HEK293 (cell line): ENCODE measurements at regions not wholly inside any gene's neighbourhood (a gene's known extent, or its start where the extent isn't known, plus 50 kb on each side); places are given as distances from the start of the nearest gene placed in this dataset.
A peak's percentile ranks its signal among the peaks of the same experiment; 100 is the strongest.

Experiments used
- BCL6B ChIP-seq: fragments of 450-650 bp; formaldehyde crosslinking; IDR thresholded peaks from 2 replicates; pipeline ENCODE4 v1.5.1; 2017; ENCODE audit warnings: missing biosample characterization, missing genetic modification characterization
- FEZF1 ChIP-seq: fragments of 450-650 bp; formaldehyde crosslinking; IDR thresholded peaks from 2 replicates; pipeline ENCODE4 v1.5.1; 2016; ENCODE audit warnings: missing biosample characterization, missing genetic modification characterization
- GLIS1 ChIP-seq: fragments of 450-650 bp; formaldehyde crosslinking; IDR thresholded peaks from 2 replicates; pipeline ENCODE4 v1.5.1; 2016; ENCODE audit warnings: missing biosample characterization, missing genetic modification characterization
- KLF1 ChIP-seq: fragments of 450-650 bp; formaldehyde crosslinking; IDR thresholded peaks from 2 replicates; pipeline ENCODE4 v1.5.1; 2016; ENCODE audit warnings: missing biosample characterization, missing genetic modification characterization
- MZF1 ChIP-seq: fragments of 450-650 bp; formaldehyde crosslinking; IDR thresholded peaks from 2 replicates; pipeline ENCODE4 v1.5.1; 2017; ENCODE audit warnings: missing biosample characterization, missing genetic modification characterization, borderline replicate concordance
- OSR2 ChIP-seq: fragments of 450-650 bp; formaldehyde crosslinking; IDR thresholded peaks from 2 replicates; pipeline ENCODE4 v1.5.1; 2016; ENCODE audit warnings: missing biosample characterization, missing genetic modification characterization
- OVOL3 ChIP-seq: fragments of 450-650 bp; formaldehyde crosslinking; IDR thresholded peaks from 2 replicates; pipeline ENCODE4 v1.5.1; 2016; ENCODE audit warnings: missing biosample characterization, missing genetic modification characterization
- PRDM4 ChIP-seq: fragments of 450-650 bp; formaldehyde crosslinking; IDR thresholded peaks from 2 replicates; pipeline ENCODE4 v1.5.1; 2017; ENCODE audit warnings: missing biosample characterization, missing genetic modification characterization
- SP2 ChIP-seq: fragments of 450-650 bp; formaldehyde crosslinking; IDR thresholded peaks from 2 replicates; pipeline ENCODE4 v1.5.1; 2016; ENCODE audit warnings: missing biosample characterization, missing genetic modification characterization
- SP7 ChIP-seq: fragments of 450-650 bp; formaldehyde crosslinking; IDR thresholded peaks from 2 replicates; pipeline ENCODE4 v1.5.1; 2016; ENCODE audit warnings: missing biosample characterization, missing genetic modification characterization
- TCF7L2 ChIP-seq: IDR thresholded peaks from 2 replicates; pipeline ENCODE4 v1.6.1; 2011; ENCODE audit warnings: low read depth, mild to moderate bottlenecking, inconsistent platforms, low read length, moderate library complexity, borderline replicate concordance
- TRIM28 ChIP-seq: IDR thresholded peaks from 2 replicates; pipeline ENCODE4 v1.6.1; 2011; ENCODE audit warnings: low read length, control low read depth, borderline replicate concordance
- TSHZ1 ChIP-seq: fragments of 450-650 bp; formaldehyde crosslinking; IDR thresholded peaks from 2 replicates; pipeline ENCODE4 v1.5.1; 2016; ENCODE audit warnings: missing biosample characterization, missing genetic modification characterization, borderline replicate concordance
- WT1 ChIP-seq: fragments of 450-650 bp; formaldehyde crosslinking; IDR thresholded peaks from 2 replicates; pipeline ENCODE4 v1.5.1; 2016; ENCODE audit warnings: missing biosample characterization, missing genetic modification characterization
- ZBTB17 ChIP-seq: fragments of 450-650 bp; formaldehyde crosslinking; IDR thresholded peaks from 2 replicates; pipeline ENCODE4 v1.5.1; 2016; ENCODE audit warnings: missing biosample characterization, missing genetic modification characterization
- ZBTB20 ChIP-seq: fragments of 450-650 bp; formaldehyde crosslinking; IDR thresholded peaks from 2 replicates; pipeline ENCODE4 v1.5.1; 2016; ENCODE audit warnings: missing biosample characterization, missing genetic modification characterization
- ZBTB44 ChIP-seq: fragments of 450-650 bp; IDR thresholded peaks from 2 replicates; pipeline ENCODE4 v1.5.1; 2018; ENCODE audit warnings: missing biosample characterization, mild to moderate bottlenecking, missing genetic modification characterization
- ZBTB8A ChIP-seq: fragments of 450-650 bp; formaldehyde crosslinking; IDR thresholded peaks from 2 replicates; pipeline ENCODE4 v1.5.1; 2016; ENCODE audit warnings: missing biosample characterization, missing genetic modification characterization
- ZEB2 ChIP-seq: fragments of 450-650 bp; formaldehyde crosslinking; IDR thresholded peaks from 2 replicates; pipeline ENCODE4 v1.5.1; 2016; ENCODE audit warnings: missing biosample characterization, missing genetic modification characterization
- ZFHX2 ChIP-seq: fragments of 450-650 bp; formaldehyde crosslinking; conservative IDR thresholded peaks from 2 replicates; pipeline ENCODE4 v1.5.1; 2016; ENCODE audit warnings: missing biosample characterization, missing genetic modification characterization
- ZNF16 ChIP-seq: fragments of 450-650 bp; formaldehyde crosslinking; IDR thresholded peaks from 2 replicates; pipeline ENCODE4 v1.5.1; 2016; ENCODE audit warnings: low read depth, missing biosample characterization, missing genetic modification characterization
- ZNF2 ChIP-seq: fragments of 450-650 bp; formaldehyde crosslinking; IDR thresholded peaks from 2 replicates; pipeline ENCODE4 v1.5.1; 2016; ENCODE audit warnings: missing biosample characterization, missing genetic modification characterization
- ZNF366 ChIP-seq: fragments of 450-650 bp; formaldehyde crosslinking; conservative IDR thresholded peaks from 2 replicates; pipeline ENCODE4 v1.5.1; 2016; ENCODE audit warnings: missing biosample characterization, missing genetic modification characterization
- ZNF423 ChIP-seq: fragments of 450-650 bp; formaldehyde crosslinking; IDR thresholded peaks from 2 replicates; pipeline ENCODE4 v1.5.1; 2016; ENCODE audit warnings: missing biosample characterization, missing genetic modification characterization
- ZNF629 ChIP-seq: fragments of 450-650 bp; formaldehyde crosslinking; IDR thresholded peaks from 2 replicates; pipeline ENCODE4 v1.5.1; 2017; ENCODE audit warnings: missing biosample characterization, missing genetic modification characterization
- ZNF639 ChIP-seq: fragments of 450-650 bp; formaldehyde crosslinking; IDR thresholded peaks from 2 replicates; pipeline ENCODE4 v1.5.1; 2016; ENCODE audit warnings: missing biosample characterization, missing genetic modification characterization
- ZNF692 ChIP-seq: fragments of 450-650 bp; formaldehyde crosslinking; IDR thresholded peaks from 2 replicates; pipeline ENCODE4 v1.5.1; 2016; ENCODE audit warnings: missing biosample characterization, missing genetic modification characterization
- ZXDB ChIP-seq: fragments of 450-650 bp; formaldehyde crosslinking; IDR thresholded peaks from 2 replicates; pipeline ENCODE4 v1.5.1; 2016; ENCODE audit warnings: missing biosample characterization, missing genetic modification characterization

GRCh38 chr1:148336121-148336918 is 146.8 kb downstream of the PPIAL4G start (continued):
- TF ChIP-seq TRIM28, result peak; percentile 28; the same call in 1 of the 2 replicates
- TF ChIP-seq KLF1 (tag by site-specific recombination), result 0 out of 2 replicates have a peak, but pooled peaks have one; percentile 7
- peak; percentile 73 for TF ChIP-seq ZNF2 (tag by site-specific recombination)
- peak; percentile 93 for TF ChIP-seq ZNF16
- 0 out of 2 replicates have a peak, but pooled peaks have one; percentile 38 for TF ChIP-seq BCL6B
- peak; percentile 84 for TF ChIP-seq ZXDB
- TF ChIP-seq SP7 (tag by site-specific recombination), result peak; percentile 85
- peak; percentile 92 for TF ChIP-seq OSR2
- peak; percentile 91 for TF ChIP-seq ZBTB17 (tag by site-specific recombination)
- peak; percentile 73 for TF ChIP-seq ZEB2 (tag by site-specific recombination)
- TF ChIP-seq GLIS1 (tag by site-specific recombination), result peak; percentile 97
- TF ChIP-seq ZFHX2 (tag by site-specific recombination), result peak; percentile 40
- TF ChIP-seq ZBTB44 (tag by site-specific recombination), result 0 out of 2 replicates have a peak, but pooled peaks have one; percentile 64
- TF ChIP-seq WT1 (tag by site-specific recombination), result peak; percentile 96
- TF ChIP-seq ZNF639, result peak; percentile 51; the same call in 1 of the 2 replicates
- TF ChIP-seq ZNF692 (tag by site-specific recombination), result peak; percentile 43; the same call in 1 of the 2 replicates
- TF ChIP-seq PRDM4 (tag by site-specific recombination), result peak; percentile 78
- 0 out of 2 replicates have a peak, but pooled peaks have one; percentile 14 for TF ChIP-seq ZNF366 (tag by site-specific recombination)
- 0 out of 2 replicates have a peak, but pooled peaks have one; percentile 9 for TF ChIP-seq TSHZ1 (tag by site-specific recombination)
- peak; percentile 52; the same call in 1 of the 2 replicates for TF ChIP-seq ZBTB20 (tag by site-specific recombination)
- peak; percentile 77 for TF ChIP-seq MZF1 (tag by site-specific recombination)
- TF ChIP-seq ZNF629, result peak; percentile 76
- 0 out of 2 replicates have a peak, but pooled peaks have one; percentile 34 for TF ChIP-seq TCF7L2
- TF ChIP-seq SP2 (tag by site-specific recombination), result peak; percentile 44
- TF ChIP-seq ZBTB8A (tag by site-specific recombination), result peak; percentile 20; the same call in 1 of the 2 replicates
- TF ChIP-seq ZNF423 (tag by site-specific recombination), result peak; percentile 37
- TF ChIP-seq FEZF1 (tag by site-specific recombination), result peak; percentile 80
- TF ChIP-seq OVOL3 (tag by site-specific recombination), result peak; percentile 85
